Body of pancreas (tissue), 4 donors: ENCODE measurements at regions not wholly inside any gene's neighbourhood (a gene's known extent, or its start where the extent isn't known, plus 50 kb on each side); places are given as distances from the start of the nearest gene placed in this dataset.
"Not testable (repeated sequence)": the region's sequence is repeated elsewhere in the genome, so short reads cannot be mapped to it uniquely, and the experiment has no call there.

Experiments used
- ATAC-seq: fragments of 150-250 bp; one replicate; pipeline ENCODE4 v1.9.1; 2016
- DNase-seq, 4 donors: peaks; one replicate each; pipeline ENCODE4 v3.0.0-alpha.2; 2019
- H3K27ac ChIP-seq, 4 donors: fragments of 200-600 bp; sonication (generic); 1 replicate in 3 of 4; 2 replicates in 1 of 4; pipeline versions ENCODE4 v1.5.1 to v1.6.1; 2016 to 2019; ENCODE audit warnings: mild to moderate bottlenecking in 1 of 4, mixed read lengths in 1 of 4, moderate library complexity in 1 of 4
- H3K27me3 ChIP-seq, 2 donors: fragments of 200-600 bp; sonication (generic); one replicate each; pipeline ENCODE4 v1.6.0; 2016; ENCODE audit warnings: mild to moderate bottlenecking in 1 of 2
- H3K36me3 ChIP-seq, 2 donors: fragments of 200-600 bp; sonication (generic); replicated peaks in 1 of 2; 2 replicates each; pipeline ENCODE4 v1.5.1; 2016; ENCODE audit warnings: low read depth in 2 of 2; ENCODE audit not compliant: insufficient read depth in 1 of 2
- H3K4me1 ChIP-seq: fragments of 200-600 bp; sonication (generic); one replicate; pipeline ENCODE4 v1.6.0; 2016
- H3K4me3 ChIP-seq, 2 donors: fragments of 200-600 bp; sonication (generic); 1 replicate in 1 of 2; 2 replicates in 1 of 2; pipeline ENCODE4 v1.5.1; 2016 to 2019
- H3K9me3 ChIP-seq, 3 donors: fragments of 200-600 bp; sonication (generic); 1 replicate in 2 of 3; 2 replicates in 1 of 3; pipeline ENCODE4 v1.5.1; 2016
- CTCF ChIP-seq, 7 experiments: fragments of 450-650 bp in 4 of 7; fragments of 200-600 bp in 3 of 7; sonication (generic) in 3 of 7; IDR thresholded peaks; one replicate each; pipeline ENCODE4 v1.5.1; 2016 to 2019; ENCODE audit warnings: antibody characterized with exemption in 7 of 7
- POLR2A ChIP-seq, 3 donors: fragments of 450-650 bp; IDR thresholded peaks; one replicate each; pipeline ENCODE4 v1.6.1; 2016; ENCODE audit warnings: antibody characterized with exemption in 3 of 3, mild to moderate bottlenecking in 2 of 3
- WGBS, 2 donors: methylation state at CpG; one replicate each; pipeline ENCODE4 v1.1.5; 2017; 5-methylcytosine and 5-hydroxymethylcytosine counted together
- intact Hi-C: fragments of 100-400 bp; cut with DNase I; formaldehyde crosslinking; loops from one replicate; pipeline ENCODE4 v1.15.1; 2023

GRCh38 chr11:37449146-37449545, 851.1 kb upstream of the RAG2 start:
- Histone ChIP-seq H3K27me3 (no peaks in the 10 kb centered on the region), H3K27ac (no peak overlapping the region), H3K4me3 (no peak overlapping the region), H3K36me3 (no peaks in the 10 kb centered on the region), H3K4me1 (peaks cover 12% of the 10 kb centered on the region), H3K9me3 (no peaks in the 10 kb centered on the region)
- intact Hi-C loops = no loop called here
- 9 to 10% methylated on average over 3 of the region's 3 CpGs for WGBS, 2 donors
- DNase-seq (peak in 1 of 4 donors; percentile 9), ATAC-seq (peak; percentile 27)
- peak in 5 of 7 experiments; percentile 21 to 44 (median 31) for TF ChIP-seq CTCF (IDR thresholded peaks at IDR 0.05)
- TF ChIP-seq POLR2A (IDR thresholded peaks at IDR 0.05) = no peak

GRCh38 chr11:37442576-37442975, 844.5 kb upstream of the RAG2 start:
- Histone ChIP-seq H3K4me3 (no peak overlapping the region), H3K36me3 (no peaks in the 10 kb centered on the region), H3K27me3 (no peaks in the 10 kb centered on the region), H3K27ac (no peak overlapping the region), H3K4me1 (no peaks in the 10 kb centered on the region), H3K9me3 (no peaks in the 10 kb centered on the region)
- TF ChIP-seq POLR2A (IDR thresholded peaks at IDR 0.05) = no peak
- TF ChIP-seq CTCF (IDR thresholded peaks at IDR 0.05) = no peak
- DNase-seq = no peak
- WGBS, 2 donors = 50% methylated on average over 1 of the region's 1 CpG
- intact Hi-C loops = no loop called here
- no peak for ATAC-seq

GRCh38 chr11:37431633-37432230, 833.7 kb upstream of the RAG2 start:
- ATAC-seq, intact Hi-C loops, H3K36me3 ChIP-seq, H3K4me1 ChIP-seq, DNase-seq, H3K27me3 ChIP-seq, H3K4me3 ChIP-seq, H3K9me3 ChIP-seq, H3K27ac ChIP-seq: not testable (repeated sequence)
- WGBS, 2 donors = 84 to 95% methylated on average over 12 to 28 of the region's 29 CpGs

GRCh38 chr11:37430966-37431632, 833.1 kb upstream of the RAG2 start:
- intact Hi-C loops, H3K27me3 ChIP-seq, H3K36me3 ChIP-seq, DNase-seq, ATAC-seq, H3K4me1 ChIP-seq, H3K27ac ChIP-seq, H3K4me3 ChIP-seq, H3K9me3 ChIP-seq: not testable (repeated sequence)
- 71 to 72% methylated on average over 19 to 25 of the region's 26 CpGs for WGBS, 2 donors

- intact Hi-C loops = no loop called here
- H3K27ac ChIP-seq = no peak overlapping the region
- TF ChIP-seq CTCF (IDR thresholded peaks at IDR 0.05) (no peak), POLR2A (IDR thresholded peaks at IDR 0.05) (no peak)
- H3K27me3 ChIP-seq = no peaks in the 10 kb centered on the region
- no peaks in the 10 kb centered on the region for H3K36me3 ChIP-seq
- ATAC-seq (no peak), DNase-seq (no peak)
- H3K9me3 ChIP-seq = no peaks in the 10 kb centered on the region
- no peaks in the 10 kb centered on the region for H3K4me1 ChIP-seq
- no peak overlapping the region for H3K4me3 ChIP-seq
Measured at GRCh38 chr11:37422511-37422910, 824.5 kb upstream of the RAG2 start.

GRCh38 chr11:37411289-37411688, 813.3 kb upstream of the RAG2 start:
- TF ChIP-seq CTCF (IDR thresholded peaks at IDR 0.05) = no peak
- no peak for TF ChIP-seq POLR2A (IDR thresholded peaks at IDR 0.05)
- WGBS, 2 donors = 50 to 55% methylated on average over 4 of the region's 4 CpGs
- no peaks in the 10 kb centered on the region for H3K36me3 ChIP-seq
- DNase-seq (no peak), ATAC-seq (no peak)
- H3K4me3 ChIP-seq = no peak overlapping the region
- H3K27ac ChIP-seq = no peak overlapping the region
- no peaks in the 10 kb centered on the region for H3K4me1 ChIP-seq
- H3K27me3 ChIP-seq = no peaks in the 10 kb centered on the region
- peaks cover 0 to 4% (median 0%) of the 10 kb centered on the region in 3 donors for H3K9me3 ChIP-seq
- intact Hi-C loops = no loop called here
